ENCODE measurements at regions not wholly inside any gene's neighbourhood (a gene's known extent, or its start where the extent isn't known, plus 50 kb on each side); places are given as distances from the start of the nearest gene placed in this dataset.
"Not testable (repeated sequence)": the region's sequence is repeated elsewhere in the genome, so short reads cannot be mapped to it uniquely, and the experiment has no call there.

GRCh38 chr10:126758867-126759266, 88.4 kb upstream of the C10orf90 start:
- DNase-seq: no peak
- no peak overlapping the region for H3K4me3 ChIP-seq
- H3K27ac ChIP-seq: no peak overlapping the region
- WGBS, 2 donors: 100% methylated on average over 1 of the region's 1 CpG; no CpG with 5 or more reads in 1 of the 2 donors
- TF ChIP-seq, protein P1, sequence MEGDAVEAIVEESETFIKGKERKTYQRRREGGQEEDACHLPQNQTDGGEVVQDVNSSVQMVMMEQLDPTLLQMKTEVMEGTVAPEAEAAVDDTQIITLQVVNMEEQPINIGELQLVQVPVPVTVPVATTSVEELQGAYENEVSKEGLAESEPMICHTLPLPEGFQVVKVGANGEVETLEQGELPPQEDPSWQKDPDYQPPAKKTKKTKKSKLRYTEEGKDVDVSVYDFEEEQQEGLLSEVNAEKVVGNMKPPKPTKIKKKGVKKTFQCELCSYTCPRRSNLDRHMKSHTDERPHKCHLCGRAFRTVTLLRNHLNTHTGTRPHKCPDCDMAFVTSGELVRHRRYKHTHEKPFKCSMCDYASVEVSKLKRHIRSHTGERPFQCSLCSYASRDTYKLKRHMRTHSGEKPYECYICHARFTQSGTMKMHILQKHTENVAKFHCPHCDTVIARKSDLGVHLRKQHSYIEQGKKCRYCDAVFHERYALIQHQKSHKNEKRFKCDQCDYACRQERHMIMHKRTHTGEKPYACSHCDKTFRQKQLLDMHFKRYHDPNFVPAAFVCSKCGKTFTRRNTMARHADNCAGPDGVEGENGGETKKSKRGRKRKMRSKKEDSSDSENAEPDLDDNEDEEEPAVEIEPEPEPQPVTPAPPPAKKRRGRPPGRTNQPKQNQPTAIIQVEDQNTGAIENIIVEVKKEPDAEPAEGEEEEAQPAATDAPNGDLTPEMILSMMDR (IDR thresholded peaks at IDR 0.05): no peak
- TF ChIP-seq POLR2A (IDR thresholded peaks at IDR 0.05): no peak
- H3K27me3 ChIP-seq: no peaks in the 10 kb centered on the region
- no peaks in the 10 kb centered on the region for H3K9me3 ChIP-seq
- intact Hi-C loops (cut with DNase I; ENCODE audit: low total_unique reads): no loop called here
- no peaks in the 10 kb centered on the region for H3K4me1 ChIP-seq
- no peaks in the 10 kb centered on the region for H3K36me3 ChIP-seq (ENCODE audit: low read depth, missing control alignments)

- H3K4me3 ChIP-seq: no peak overlapping the region
- no peaks in the 10 kb centered on the region for H3K9me3 ChIP-seq
- WGBS, 2 donors: 72 to 92% methylated on average over 4 of the region's 4 CpGs
- no peak for DNase-seq
- no peaks in the 10 kb centered on the region for H3K36me3 ChIP-seq (ENCODE audit: low read depth, missing control alignments)
- H3K27me3 ChIP-seq: no peaks in the 10 kb centered on the region
- no peak overlapping the region for H3K27ac ChIP-seq
- intact Hi-C loops (cut with DNase I; ENCODE audit: low total_unique reads): no loop called here
- no peaks in the 10 kb centered on the region for H3K4me1 ChIP-seq
- no peak for TF ChIP-seq POLR2A (IDR thresholded peaks at IDR 0.05)
- TF ChIP-seq, protein P1 (IDR thresholded peaks at IDR 0.05): no peak
These were observed 89.0 kb upstream of the C10orf90 start for GRCh38 chr10:126759531-126759930.

GRCh38 chr10:126766646-126767045, 96.2 kb upstream of the C10orf90 start:
- DNase-seq; H3K4me1 ChIP-seq; H3K27ac ChIP-seq; H3K36me3 ChIP-seq (ENCODE audit: low read depth, missing control alignments); H3K4me3 ChIP-seq; H3K27me3 ChIP-seq; H3K9me3 ChIP-seq; intact Hi-C loops (cut with DNase I; ENCODE audit: low total_unique reads): not testable (repeated sequence)
- 76% methylated on average over 6 of the region's 6 CpGs; no CpG with 5 or more reads in 1 of the 2 donors for WGBS, 2 donors

DNA sequence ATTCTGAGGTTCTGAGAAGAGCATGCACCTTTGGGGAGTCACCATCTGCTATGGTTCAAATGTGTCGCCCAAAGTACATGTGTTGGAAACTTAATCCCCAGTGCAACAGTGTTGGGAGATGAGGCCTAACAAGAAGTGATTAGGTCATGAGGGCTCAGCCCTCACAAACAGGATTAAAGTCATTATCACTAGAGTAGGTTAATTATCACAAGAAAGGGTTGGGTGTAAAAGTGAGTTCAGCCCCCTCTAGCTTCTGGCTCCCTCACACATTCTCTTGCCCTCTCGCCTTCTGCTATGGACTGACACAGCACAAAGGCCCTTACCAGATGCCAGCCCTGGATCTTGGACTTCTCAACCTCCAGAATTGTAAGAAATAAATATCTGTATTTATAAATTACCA, 100.3 kb upstream of the C10orf90 start:
- Histone ChIP-seq H3K27ac (no peak overlapping the region), H3K36me3 (ENCODE audit: low read depth, missing control alignments) (no peaks in the 10 kb centered on the region), H3K4me1 (no peaks in the 10 kb centered on the region), H3K27me3 (no peaks in the 10 kb centered on the region), H3K9me3 (no peaks in the 10 kb centered on the region), H3K4me3 (no peak overlapping the region)
- no peak for DNase-seq
- intact Hi-C loops (cut with DNase I; ENCODE audit: low total_unique reads): no loop called here
- TF ChIP-seq, protein P1 (IDR thresholded peaks at IDR 0.05): no peak
- TF ChIP-seq POLR2A (IDR thresholded peaks at IDR 0.05): no peak
- 91 to 93% methylated on average over 1 to 2 of the region's 2 CpGs for WGBS, 2 donors

DNA sequence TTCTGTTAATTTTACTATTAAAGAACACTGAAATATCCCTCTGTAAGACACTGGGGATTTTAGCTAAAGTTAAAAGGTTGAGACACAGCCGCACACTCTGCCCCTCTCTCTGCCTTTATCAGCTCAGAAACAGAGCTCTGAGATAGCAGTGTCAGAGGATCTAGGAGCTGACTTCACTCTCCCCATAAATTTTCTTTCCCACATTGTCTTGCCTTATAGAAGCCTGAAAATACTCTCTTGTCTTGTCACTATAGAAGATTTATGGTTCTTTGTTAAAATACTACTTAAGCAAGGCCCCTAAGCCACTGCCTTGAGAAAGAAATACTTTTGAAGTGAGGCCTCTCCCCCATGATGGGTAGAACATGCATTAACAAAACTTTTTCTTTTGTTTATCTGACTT, 105.7 kb upstream of the C10orf90 start:
- 10 to 38% methylated on average over 1 of the region's 1 CpG for WGBS, 2 donors
- no peak for DNase-seq
- intact Hi-C loops (cut with DNase I; ENCODE audit: low total_unique reads): no loop called here
- Histone ChIP-seq H3K27me3 (no peaks in the 10 kb centered on the region), H3K27ac (no peak overlapping the region), H3K36me3 (ENCODE audit: low read depth, missing control alignments) (no peaks in the 10 kb centered on the region), H3K9me3 (no peaks in the 10 kb centered on the region), H3K4me3 (no peak overlapping the region), H3K4me1 (no peaks in the 10 kb centered on the region)
- TF ChIP-seq, protein P1 (IDR thresholded peaks at IDR 0.05): no peak
- no peak for TF ChIP-seq POLR2A (IDR thresholded peaks at IDR 0.05)

All from testis (tissue), 2 donors.